Stimulated activated memory B cell treated with anti-CD40 and anti-IgM and Interleukin-4, amounts not matched to agents 10 μg/mL and 1 μg/mL and 100 μg/mL, for 72 hours (primary cell): ENCODE measurements at regions not wholly inside any gene's neighbourhood (a gene's known extent, or its start where the extent isn't known, plus 50 kb on each side); places are given as distances from the start of the nearest gene placed in this dataset.
"Not testable (repeated sequence)": the region's sequence is repeated elsewhere in the genome, so short reads cannot be mapped to it uniquely, and the experiment has no call there.

Experiments used
- ATAC-seq: fragments of 150-1000 bp; cut with Tn5 transposase; 2 replicates; pipeline ENCODE4 v1.10.0; 2021
- H3K27ac Mint-ChIP-seq: one replicate; pipeline ENCODE4 v1.8.0; 2022; ENCODE audit warnings: mild to moderate bottlenecking, mixed read lengths
- H3K27me3 Mint-ChIP-seq: one replicate; pipeline ENCODE4 v1.8.0; 2022; ENCODE audit warnings: mixed read lengths
- H3K36me3 Mint-ChIP-seq: one replicate; pipeline ENCODE4 v1.8.0; 2022; ENCODE audit warnings: mixed read lengths
- H3K4me1 Mint-ChIP-seq: one replicate; pipeline ENCODE4 v1.8.0; 2022; ENCODE audit warnings: mixed read lengths
- H3K4me3 Mint-ChIP-seq: one replicate; pipeline ENCODE4 v1.8.0; 2022; ENCODE audit warnings: mild to moderate bottlenecking, moderate library complexity, mixed read lengths
- H3K9me3 Mint-ChIP-seq: one replicate; pipeline ENCODE4 v1.8.0; 2022; ENCODE audit warnings: mixed read lengths

- no peak for ATAC-seq
- H3K9me3 Mint-ChIP-seq = no peaks in the 10 kb centered on the region
- H3K27ac Mint-ChIP-seq = no peak overlapping the region
- H3K4me3 Mint-ChIP-seq = no peak overlapping the region
- H3K4me1 Mint-ChIP-seq = no peaks in the 10 kb centered on the region
- no peaks in the 10 kb centered on the region for H3K27me3 Mint-ChIP-seq
- no peaks in the 10 kb centered on the region for H3K36me3 Mint-ChIP-seq
Measured at GRCh38 chrX:111041018-111041462, 55.0 kb upstream of the PAK3 start.

DNA sequence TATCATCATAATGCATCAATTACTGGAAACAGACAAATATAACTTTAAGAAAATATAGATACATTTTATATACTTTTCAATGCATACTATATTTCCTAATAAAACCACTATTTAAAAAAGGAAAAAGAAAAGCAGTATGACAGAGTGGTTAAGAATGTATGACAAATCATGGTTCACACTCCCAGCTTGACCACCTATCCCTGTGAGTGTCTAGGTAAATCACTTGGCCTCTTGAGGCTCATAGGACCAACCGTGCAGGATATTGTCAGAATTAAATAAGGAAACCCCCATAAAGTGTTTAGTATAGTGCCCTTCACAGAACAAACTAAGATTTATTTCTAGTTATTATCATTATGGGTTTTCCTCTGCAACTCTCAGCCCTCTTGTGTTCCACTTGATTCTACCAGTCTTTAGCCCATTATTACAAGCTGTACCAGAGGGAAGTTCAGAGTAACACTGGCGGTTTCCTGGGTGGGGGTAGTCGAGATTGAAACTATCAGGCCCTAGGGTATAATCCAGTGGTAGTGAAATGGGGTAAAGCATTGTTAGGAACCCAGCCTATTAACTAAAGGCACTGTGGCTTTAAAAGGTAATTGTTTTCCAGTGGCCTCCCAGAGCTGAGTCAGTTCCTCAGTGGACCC lies 55.5 kb upstream of the PAK3 start:
- Mint-ChIP-seq H3K36me3 (no peaks in the 10 kb centered on the region), H3K27me3 (no peaks in the 10 kb centered on the region), H3K4me1 (no peaks in the 10 kb centered on the region), H3K27ac (no peak overlapping the region), H3K4me3 (no peak overlapping the region), H3K9me3 (no peaks in the 10 kb centered on the region)
- no peak for ATAC-seq

DNA sequence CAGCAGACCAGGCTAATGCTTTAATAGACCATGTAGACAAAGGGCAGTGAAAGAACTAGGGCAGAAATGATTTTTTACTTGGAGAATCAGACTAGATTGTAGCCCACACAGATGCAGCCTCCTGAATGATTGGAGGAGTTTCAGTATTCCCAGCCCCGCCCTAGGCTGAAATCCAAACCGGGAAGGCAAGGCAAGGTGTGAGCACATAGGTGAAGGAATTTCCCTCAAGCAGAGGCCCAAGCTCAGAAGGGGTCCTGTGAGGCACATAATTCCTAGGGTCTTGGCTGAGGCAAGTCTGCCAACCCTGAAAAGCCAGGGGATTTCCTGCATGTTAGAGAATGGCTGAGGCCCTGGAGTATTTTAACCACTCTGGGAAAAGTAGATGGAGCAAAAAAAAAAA lies 56.4 kb upstream of the PAK3 start:
- H3K36me3 Mint-ChIP-seq = no peaks in the 10 kb centered on the region
- H3K27me3 Mint-ChIP-seq = no peaks in the 10 kb centered on the region
- no peaks in the 10 kb centered on the region for H3K9me3 Mint-ChIP-seq
- ATAC-seq = no peak
- no peak overlapping the region for H3K27ac Mint-ChIP-seq
- H3K4me3 Mint-ChIP-seq = no peak overlapping the region
- H3K4me1 Mint-ChIP-seq = no peaks in the 10 kb centered on the region

DNA sequence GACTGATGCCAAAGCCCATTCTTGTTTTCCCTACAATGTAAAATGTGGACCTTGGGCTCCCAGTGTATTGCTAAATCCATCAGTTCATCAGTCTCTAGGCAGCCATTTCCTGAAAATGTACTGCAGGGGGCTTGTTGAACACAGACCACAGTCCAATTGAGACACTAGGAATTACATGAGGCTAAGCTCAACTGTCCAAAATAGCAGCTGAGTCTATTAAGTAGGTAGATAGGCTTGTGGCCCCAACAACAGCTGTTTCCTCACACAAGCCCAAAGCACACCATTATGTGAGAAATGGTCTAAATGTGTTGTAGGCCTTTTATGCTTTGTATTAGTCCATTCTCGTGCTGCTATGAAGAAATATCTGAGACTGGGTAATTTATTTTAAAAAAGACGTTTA lies 60.0 kb upstream of the PAK3 start:
- Mint-ChIP-seq H3K36me3 (no peaks in the 10 kb centered on the region), H3K27me3 (no peaks in the 10 kb centered on the region), H3K4me1 (no peaks in the 10 kb centered on the region), H3K27ac (no peak overlapping the region), H3K4me3 (no peak overlapping the region), H3K9me3 (no peaks in the 10 kb centered on the region)
- ATAC-seq = no peak

DNA sequence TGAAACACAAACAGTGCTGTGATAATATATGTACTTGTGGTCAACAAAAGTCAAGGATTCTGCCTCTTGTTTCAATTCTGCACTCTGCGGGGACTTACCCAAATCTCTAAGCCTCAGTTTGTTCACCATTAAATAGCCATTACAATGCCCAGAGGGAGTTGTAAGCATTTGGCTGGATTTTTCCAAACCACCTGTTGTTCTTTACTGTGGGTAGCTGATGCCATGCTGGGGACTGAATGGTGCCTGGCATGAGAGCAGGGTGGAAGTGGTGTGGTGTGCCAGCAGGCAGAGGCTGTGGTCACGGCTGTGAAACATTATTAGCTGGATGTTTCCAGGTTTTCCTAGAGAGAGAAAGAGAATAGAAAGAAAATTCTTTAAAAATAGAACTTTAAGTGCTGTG lies 60.7 kb upstream of the PAK3 start:
- Mint-ChIP-seq H3K4me1 (no peaks in the 10 kb centered on the region), H3K9me3 (no peaks in the 10 kb centered on the region), H3K36me3 (no peaks in the 10 kb centered on the region), H3K27me3 (no peaks in the 10 kb centered on the region), H3K27ac (no peak overlapping the region), H3K4me3 (no peak overlapping the region)
- ATAC-seq = no peak

DNA sequence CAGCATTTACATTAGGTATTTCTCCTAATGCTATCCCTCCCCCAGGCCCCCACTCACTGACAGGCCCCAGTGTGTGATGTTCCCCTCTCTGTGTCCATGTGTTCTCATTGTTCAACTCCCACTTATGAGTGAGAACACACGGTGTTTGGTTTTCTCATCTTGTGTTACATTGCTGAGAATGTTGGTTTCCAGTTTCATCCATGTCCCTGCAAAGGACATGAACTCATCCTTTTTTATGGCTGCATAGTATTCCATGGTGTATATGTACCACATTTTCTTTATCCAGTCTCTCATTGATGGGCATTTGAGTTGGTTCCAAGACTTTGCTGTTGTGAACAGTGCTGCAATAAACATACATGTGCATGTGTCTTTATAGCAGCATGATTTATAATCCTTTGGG lies 73.0 kb upstream of the PAK3 start:
- not testable (repeated sequence) for H3K27ac Mint-ChIP-seq, H3K9me3 Mint-ChIP-seq, H3K27me3 Mint-ChIP-seq, H3K36me3 Mint-ChIP-seq, ATAC-seq, H3K4me1 Mint-ChIP-seq, H3K4me3 Mint-ChIP-seq

DNA sequence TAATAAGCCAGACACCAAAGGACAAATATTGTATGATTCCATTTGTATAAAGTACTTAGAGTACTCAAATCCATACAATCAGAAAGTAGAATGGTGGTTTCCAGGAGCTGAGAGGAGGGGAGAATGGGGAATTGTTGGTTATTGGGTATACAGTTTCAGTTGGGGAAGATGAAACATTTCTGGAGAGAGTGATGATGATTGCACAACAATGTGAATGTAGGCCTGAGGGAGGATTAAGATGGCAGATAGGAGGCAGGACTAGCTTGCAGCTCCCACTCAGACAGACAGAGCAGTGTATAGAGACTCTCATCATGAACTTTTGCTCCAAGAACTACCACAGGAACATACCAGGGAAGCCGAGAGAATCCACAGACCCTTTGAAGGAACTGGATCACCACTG lies 75.7 kb upstream of the PAK3 start:
- Mint-ChIP-seq H3K36me3 (no peaks in the 10 kb centered on the region), H3K9me3 (peaks cover 3% of the 10 kb centered on the region), H3K27me3 (peaks cover 6% of the 10 kb centered on the region), H3K4me1 (no peaks in the 10 kb centered on the region), H3K27ac (no peak overlapping the region), H3K4me3 (no peak overlapping the region)
- no peak for ATAC-seq

DNA sequence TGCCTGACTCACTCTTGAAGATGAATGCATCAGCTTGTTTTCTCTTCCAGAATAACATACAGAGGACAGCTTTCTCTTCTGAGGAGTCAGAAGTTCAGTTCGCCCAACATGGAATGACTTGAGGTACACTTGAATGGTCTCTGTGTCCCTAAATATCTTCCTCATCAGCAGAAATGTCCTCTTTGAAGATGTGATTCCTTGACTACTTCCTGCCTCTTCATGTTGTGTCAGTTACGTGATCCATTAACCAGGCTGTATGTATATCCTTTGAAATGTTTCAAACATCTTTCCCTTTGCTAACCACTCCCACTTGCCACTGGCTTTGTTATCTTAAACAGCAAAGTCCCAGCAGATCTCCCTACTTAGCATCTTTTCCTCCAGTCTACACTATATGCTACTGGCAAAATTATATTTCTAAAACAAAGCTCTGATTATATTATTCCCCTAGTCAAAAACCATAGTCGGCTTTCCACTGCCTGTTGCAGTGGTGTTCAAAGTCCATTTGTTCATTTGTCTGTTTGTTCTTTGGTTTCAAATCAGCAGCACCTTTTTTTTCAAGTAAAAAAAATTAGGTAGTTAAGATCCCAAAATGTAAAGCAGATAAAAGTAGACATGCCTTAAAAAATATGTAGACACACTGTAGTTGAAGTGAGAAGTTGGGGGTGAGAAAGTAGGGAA lies 82.1 kb upstream of the PAK3 start:
- H3K9me3 Mint-ChIP-seq = no peaks in the 10 kb centered on the region
- no peak overlapping the region for H3K27ac Mint-ChIP-seq

DNA sequence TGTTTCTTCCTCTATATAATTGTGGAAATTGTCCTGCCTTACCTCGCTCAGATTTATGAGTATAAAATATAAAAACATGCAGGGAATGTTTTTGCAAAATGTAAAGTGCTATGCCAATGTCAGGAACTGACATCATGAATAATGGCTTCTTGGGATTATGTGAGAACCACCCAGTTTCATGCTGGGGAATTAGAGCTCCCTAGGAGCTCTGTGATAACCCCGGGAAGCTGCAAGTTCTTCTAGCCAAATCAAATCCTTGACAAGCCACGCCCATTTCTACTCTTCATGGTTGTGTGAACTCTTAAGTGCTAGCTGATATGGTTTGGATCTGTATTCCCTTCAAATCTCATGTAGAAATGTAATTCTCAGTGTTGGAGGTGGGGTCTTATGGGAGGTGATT lies 85.9 kb upstream of the PAK3 start:
- Mint-ChIP-seq H3K27me3 (no peaks in the 10 kb centered on the region), H3K4me1 (no peaks in the 10 kb centered on the region), H3K27ac (no peak overlapping the region), H3K4me3 (no peak overlapping the region), H3K36me3 (no peaks in the 10 kb centered on the region), H3K9me3 (no peaks in the 10 kb centered on the region)
- ATAC-seq = no peak

More for the DNA sequence above, 82.1 kb upstream of the PAK3 start:
- Mint-ChIP-seq H3K36me3 (no peaks in the 10 kb centered on the region), H3K27me3 (peaks cover 6% of the 10 kb centered on the region), H3K4me3 (no peak overlapping the region), H3K4me1 (no peaks in the 10 kb centered on the region)
- no peak for ATAC-seq

DNA sequence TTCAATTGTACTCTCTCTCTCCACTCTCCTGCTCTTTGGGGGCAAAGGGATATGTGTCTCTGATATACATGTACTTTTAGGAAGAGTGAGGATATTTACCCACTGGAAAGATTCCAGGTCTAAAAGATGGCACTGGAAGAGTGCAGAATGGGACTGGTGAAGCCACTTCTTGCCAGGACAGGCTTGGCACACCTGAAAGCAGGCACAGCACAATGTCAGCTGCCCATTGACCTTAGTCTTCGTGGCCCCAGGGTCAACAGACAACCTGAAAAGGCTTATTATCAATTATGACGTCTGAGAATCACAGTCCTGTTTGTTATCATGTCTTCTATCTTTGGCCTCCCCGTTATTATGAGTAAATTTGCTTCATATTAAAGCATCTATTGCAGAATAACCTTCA lies 86.7 kb upstream of the PAK3 start:
- H3K36me3 Mint-ChIP-seq = no peaks in the 10 kb centered on the region
- no peaks in the 10 kb centered on the region for H3K27me3 Mint-ChIP-seq
- no peaks in the 10 kb centered on the region for H3K9me3 Mint-ChIP-seq
- H3K27ac Mint-ChIP-seq = no peak overlapping the region
- no peaks in the 10 kb centered on the region for H3K4me1 Mint-ChIP-seq
- no peak for ATAC-seq
- H3K4me3 Mint-ChIP-seq = no peak overlapping the region

- ATAC-seq = no peak
- no peak overlapping the region for H3K4me3 Mint-ChIP-seq
- no peaks in the 10 kb centered on the region for H3K9me3 Mint-ChIP-seq
- no peaks in the 10 kb centered on the region for H3K36me3 Mint-ChIP-seq
- no peaks in the 10 kb centered on the region for H3K4me1 Mint-ChIP-seq
- H3K27ac Mint-ChIP-seq = no peak overlapping the region
- no peaks in the 10 kb centered on the region for H3K27me3 Mint-ChIP-seq
Measured at GRCh38 chrX:111008126-111008525, 87.9 kb upstream of the PAK3 start.

DNA sequence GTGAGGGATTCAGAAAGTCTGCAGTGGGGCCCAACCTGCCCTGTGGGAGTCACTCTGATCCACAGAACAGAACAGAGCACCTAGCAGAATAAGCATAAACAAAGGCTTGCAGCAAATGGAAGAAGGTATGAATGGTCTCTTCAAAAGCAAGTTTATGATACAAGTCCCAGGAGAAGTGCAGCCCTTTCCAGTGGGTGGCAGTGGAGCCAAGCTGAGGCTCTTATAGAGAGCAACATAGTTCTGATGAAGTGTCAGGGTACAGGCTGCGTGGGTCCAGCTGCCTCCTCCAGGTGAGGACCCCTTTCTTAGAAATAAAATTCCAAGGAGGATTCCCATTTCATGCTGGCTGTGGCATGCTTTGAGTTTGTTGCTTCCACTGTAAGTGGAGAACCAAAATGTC lies 88.8 kb upstream of the PAK3 start:
- Mint-ChIP-seq H3K4me1 (no peaks in the 10 kb centered on the region), H3K27me3 (no peaks in the 10 kb centered on the region), H3K4me3 (no peak overlapping the region), H3K36me3 (no peaks in the 10 kb centered on the region), H3K9me3 (no peaks in the 10 kb centered on the region), H3K27ac (no peak overlapping the region)
- ATAC-seq = no peak

DNA sequence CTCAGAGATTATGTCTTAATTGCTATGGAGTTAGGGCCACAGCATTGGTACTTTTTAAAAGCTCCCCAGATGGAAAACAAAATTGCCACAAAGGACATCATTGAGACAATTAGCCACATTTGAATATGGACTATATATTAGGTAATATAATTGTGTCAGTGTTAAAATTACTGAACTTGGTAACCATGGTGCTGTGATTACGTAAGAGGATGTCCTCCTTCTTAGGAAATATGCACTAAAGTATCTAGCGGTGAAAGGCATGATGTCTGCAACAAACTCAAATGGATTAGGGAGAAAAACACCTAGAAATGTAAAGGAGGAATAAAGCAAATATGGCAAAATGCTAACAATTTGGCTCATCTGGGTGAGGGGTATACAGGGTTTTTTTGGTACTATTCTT lies 89.9 kb upstream of the PAK3 start:
- ATAC-seq = no peak
- no peak overlapping the region for H3K27ac Mint-ChIP-seq
- no peaks in the 10 kb centered on the region for H3K4me1 Mint-ChIP-seq
- no peaks in the 10 kb centered on the region for H3K9me3 Mint-ChIP-seq
- no peaks in the 10 kb centered on the region for H3K36me3 Mint-ChIP-seq
- no peaks in the 10 kb centered on the region for H3K27me3 Mint-ChIP-seq
- no peak overlapping the region for H3K4me3 Mint-ChIP-seq

GRCh38 chrX:111005166-111005565 lies 90.8 kb upstream of the PAK3 start:
- Mint-ChIP-seq H3K4me3 (no peak overlapping the region), H3K27me3 (no peaks in the 10 kb centered on the region), H3K9me3 (no peaks in the 10 kb centered on the region), H3K4me1 (no peaks in the 10 kb centered on the region), H3K36me3 (no peaks in the 10 kb centered on the region), H3K27ac (no peak overlapping the region)
- ATAC-seq = no peak

- no peak for ATAC-seq
- Mint-ChIP-seq H3K9me3 (no peaks in the 10 kb centered on the region), H3K27ac (no peak overlapping the region), H3K36me3 (no peaks in the 10 kb centered on the region), H3K4me1 (no peaks in the 10 kb centered on the region), H3K4me3 (no peak overlapping the region), H3K27me3 (no peaks in the 10 kb centered on the region)
Measured at GRCh38 chrX:111003118-111003517, 92.9 kb upstream of the PAK3 start.

- Mint-ChIP-seq H3K27me3 (peaks cover 8% of the 10 kb centered on the region), H3K27ac (no peak overlapping the region), H3K36me3 (no peaks in the 10 kb centered on the region), H3K4me3 (no peak overlapping the region), H3K9me3 (no peaks in the 10 kb centered on the region), H3K4me1 (no peaks in the 10 kb centered on the region)
- no peak for ATAC-seq
Measured at GRCh38 chrX:110992611-110993010, 103.4 kb upstream of the PAK3 start.
